HG03354 (cell line): ENCODE measurements at regions not wholly inside any gene's neighbourhood (a gene's known extent, or its start where the extent isn't known, plus 50 kb on each side); places are given as distances from the start of the nearest gene placed in this dataset.
"Not testable (repeated sequence)": the region's sequence is repeated elsewhere in the genome, so short reads cannot be mapped to it uniquely, and the experiment has no call there.

ENCODE experiments used
- ATAC-seq: cut with Tn5 transposase; IDR thresholded peaks from one replicate; pipeline ENCODE4 v1.9.1; 2021; ENCODE audit warnings: mild to moderate bottlenecking; ENCODE audit not compliant: unreplicated experiment, poor library complexity, severe bottlenecking

- ATAC-seq: no peak
Observed at GRCh38 chr15:46933332-46933731, 784.0 kb upstream of the SEMA6D start.

GRCh38 chr15:46934851-46935250, 782.5 kb upstream of the SEMA6D start:
- ATAC-seq: no peak

- ATAC-seq: no peak
Observed at GRCh38 chr15:46938169-46938568, 779.1 kb upstream of the SEMA6D start.

- ATAC-seq: no peak
Observed at GRCh38 chr15:46941241-46941640, 776.1 kb upstream of the SEMA6D start.

GRCh38 chr15:46946953-46947352, 770.4 kb upstream of the SEMA6D start:
- no peak for ATAC-seq

- ATAC-seq: no peak
Observed at GRCh38 chr15:46955576-46955975, 761.7 kb upstream of the SEMA6D start.

GRCh38 chr15:46956456-46956855, 760.8 kb upstream of the SEMA6D start:
- no peak for ATAC-seq

GRCh38 chr15:46956881-46957280, 760.4 kb upstream of the SEMA6D start:
- no peak for ATAC-seq

GRCh38 chr15:46960581-46960980, 756.7 kb upstream of the SEMA6D start:
- ATAC-seq: no peak

GRCh38 chr15:46961795-46962194, 755.5 kb upstream of the SEMA6D start:
- ATAC-seq: no peak

GRCh38 chr15:46988055-46988454, 729.2 kb upstream of the SEMA6D start:
- ATAC-seq: not testable (repeated sequence)

GRCh38 chr15:46996359-46996758, 720.9 kb upstream of the SEMA6D start:
- ATAC-seq: no peak

GRCh38 chr15:46997501-46997900, 719.8 kb upstream of the SEMA6D start:
- ATAC-seq: no peak

GRCh38 chr15:47003568-47003967, 713.7 kb upstream of the SEMA6D start:
- ATAC-seq: no peak

GRCh38 chr15:47013446-47013845, 703.9 kb upstream of the SEMA6D start:
- no peak for ATAC-seq

GRCh38 chr15:47027322-47027946, 689.9 kb upstream of the SEMA6D start:
- no peak for ATAC-seq

- ATAC-seq: no peak
Observed at GRCh38 chr15:47035475-47036406, 681.6 kb upstream of the SEMA6D start.

GRCh38 chr15:47037003-47037402, 680.3 kb upstream of the SEMA6D start:
- ATAC-seq: no peak

- ATAC-seq: no peak
Observed at GRCh38 chr15:47039225-47039624, 678.1 kb upstream of the SEMA6D start.

GRCh38 chr15:47041301-47041700, 676.0 kb upstream of the SEMA6D start:
- no peak for ATAC-seq

GRCh38 chr15:47047981-47048380, 669.3 kb upstream of the SEMA6D start:
- ATAC-seq: not testable (repeated sequence)
